Endothelial cell of umbilical vein (primary cell): ENCODE measurements at regions not wholly inside any gene's neighbourhood (a gene's known extent, or its start where the extent isn't known, plus 50 kb on each side); places are given as distances from the start of the nearest gene placed in this dataset.

ENCODE experiments used
- BruUV-seq: library from RNA; stranded (reverse); fragments of 400-500 nt; replicated peaks from 2 replicates; lab custom pipeline; 2021; lab: Mats Ljungman, UMichigan
- CTCF ChIA-PET: fragments of 300-600, 350-600 bp; sonication (Branson Sonifier 250); formaldehyde crosslinking; loops from one replicate; lab custom pipeline; 2021; ENCODE audit warnings: antibody characterized with exemption, inconsistent platforms; lab: Charles Lee
- POLR2A ChIA-PET: fragments of 300-600, 350-600 bp; sonication (Branson Sonifier 250); formaldehyde crosslinking; loops from one replicate; lab custom pipeline; 2021; ENCODE audit warnings: antibody characterized with exemption, inconsistent platforms; lab: Charles Lee
- DNase-seq: peaks from one replicate; pipeline ENCODE4 v3.0.0-alpha.2; 2011; ENCODE audit warnings: low read depth, low spot score
- FAIRE-seq: peaks from 2 replicates; lab custom pipeline; 2011; peaks lifted over from hg19 to GRCh38; lab: Jason Lieb, UNC
- H2AFZ ChIP-seq: 2 replicates; pipeline ENCODE4 v1.6.0; 2012; ENCODE audit warnings: low read depth, low read length, control low read depth, inconsistent platforms
- H3K27ac ChIP-seq: 2 replicates; pipeline ENCODE4 v1.5.1; 2011; ENCODE audit warnings: low read depth, mild to moderate bottlenecking, control low read depth, low read length, moderate library complexity; ENCODE audit not compliant: insufficient read depth
- H3K27me3 ChIP-seq, 2 experiments: 2 replicates each; pipeline versions ENCODE4 v1.6.0 to v1.6.1; 2011; ENCODE audit warnings: low read length in 2 of 2, mixed read lengths in 1 of 2; ENCODE audit not compliant: control insufficient read depth in 2 of 2, insufficient read depth in 2 of 2
- H3K36me3 ChIP-seq, 2 experiments: 2 replicates in 1 of 2; 3 replicates in 1 of 2; pipeline ENCODE4 v1.5.1; 2011; ENCODE audit warnings: low read length in 2 of 2, mild to moderate bottlenecking in 1 of 2, moderate library complexity in 1 of 2; ENCODE audit not compliant: control insufficient read depth in 2 of 2, insufficient read depth in 2 of 2; ENCODE audit errors: extremely low read depth in 1 of 2
- H3K4me1 ChIP-seq: 3 replicates; pipeline ENCODE4 v1.5.1; 2011; ENCODE audit warnings: mild to moderate bottlenecking, low read length; ENCODE audit not compliant: control insufficient read depth, insufficient read depth; ENCODE audit errors: extremely low read depth
- H3K4me2 ChIP-seq: 2 replicates; pipeline ENCODE4 v1.6.1; 2011; ENCODE audit warnings: low read length, control low read depth, mixed read lengths; ENCODE audit not compliant: insufficient read depth
- H3K4me3 ChIP-seq, 3 experiments: fragments of 200-600 bp in 1 of 3; sonication (generic), shearing (Covaris generic) in 1 of 3; replicated peaks in 1 of 3; 2 replicates each; pipeline ENCODE4 v1.5.1; 2011 to 2016; ENCODE audit warnings: control low read depth in 3 of 3, low read length in 3 of 3, mild to moderate bottlenecking in 2 of 3, inconsistent platforms in 1 of 3, low read depth in 1 of 3, moderate library complexity in 1 of 3; ENCODE audit not compliant: insufficient read depth in 1 of 3
- H3K79me2 ChIP-seq: 2 replicates; pipeline ENCODE4 v1.6.0; 2012; ENCODE audit warnings: low read length, inconsistent platforms; ENCODE audit not compliant: control insufficient read depth, insufficient read depth
- H3K9ac ChIP-seq: replicated peaks from 2 replicates; pipeline ENCODE3; 2011; ENCODE audit warnings: low read length, control low read depth; ENCODE audit not compliant: insufficient read depth; ENCODE audit errors: extremely low read depth
- H3K9me1 ChIP-seq: replicated peaks from 3 replicates; pipeline ENCODE4 v1.6.0; 2011; ENCODE audit warnings: mild to moderate bottlenecking, low read length; ENCODE audit not compliant: control insufficient read depth, insufficient read depth; ENCODE audit errors: extremely low read depth
- H3K9me3 ChIP-seq: replicated peaks from 2 replicates; pipeline ENCODE4 v1.5.1; 2012; ENCODE audit warnings: low read length, inconsistent platforms; ENCODE audit not compliant: control insufficient read depth, insufficient read depth
- H4K20me1 ChIP-seq: replicated peaks from 2 replicates; pipeline ENCODE3; 2011; ENCODE audit warnings: mild to moderate bottlenecking, low read length; ENCODE audit not compliant: control insufficient read depth, insufficient read depth; ENCODE audit errors: extremely low read depth
- CTCF ChIP-seq, 2 donors: IDR thresholded peaks; 1 replicate in 1 of 2; 2 replicates in 1 of 2; pipeline ENCODE4 v1.5.1; 2011; ENCODE audit warnings: low read length in 2 of 2, mild to moderate bottlenecking in 2 of 2, moderate library complexity in 2 of 2, control low read depth in 1 of 2, inconsistent platforms in 1 of 2, low read depth in 1 of 2; ENCODE audit not compliant: insufficient read depth in 1 of 2; ENCODE audit errors: extremely low read depth in 1 of 2
- GATA2 ChIP-seq: IDR thresholded peaks from 2 replicates; pipeline ENCODE4 v1.7.0; 2011; ENCODE audit warnings: low read depth, mild to moderate bottlenecking, moderate library complexity, mixed read lengths, low read length; ENCODE audit not compliant: insufficient read length, insufficient read depth
- MAX ChIP-seq: IDR thresholded peaks from 2 replicates; pipeline ENCODE4 v1.6.1; 2011; ENCODE audit not compliant: insufficient read depth, insufficient read length
- POLR2A ChIP-seq: IDR thresholded peaks from 2 replicates; pipeline ENCODE4 v1.6.1; 2012; ENCODE audit warnings: low read depth, mild to moderate bottlenecking, control low read depth, low read length
- POLR2AphosphoS5 ChIP-seq: IDR thresholded peaks from 2 replicates; pipeline ENCODE4 v1.6.1; 2012; ENCODE audit warnings: low read depth, mild to moderate bottlenecking, control low read depth, low read length, moderate library complexity; ENCODE audit not compliant: insufficient read depth
- dilution Hi-C: fragments of 300-500 bp; cut with MboI; formaldehyde crosslinking; loops from one replicate; pipeline ENCODE4 v1.15.0; 2019; ENCODE audit warnings: low sequenced_read_pairs; ENCODE audit not compliant: extremely low pct_ligation_motif_present
- intact Hi-C: fragments of 100-400 bp; cut with micrococcal nuclease; formaldehyde crosslinking; loops from one replicate; pipeline ENCODE4 v1.10.0; 2022

GRCh38 chr18:24958001-24958400, 394.0 kb downstream of the ZNF521 start:
- H3K4me1 ChIP-seq: no peaks in the 10 kb centered on the region
- BruUV-seq: no TSS peak
- no peak overlapping the region for H3K4me2 ChIP-seq

DNA sequence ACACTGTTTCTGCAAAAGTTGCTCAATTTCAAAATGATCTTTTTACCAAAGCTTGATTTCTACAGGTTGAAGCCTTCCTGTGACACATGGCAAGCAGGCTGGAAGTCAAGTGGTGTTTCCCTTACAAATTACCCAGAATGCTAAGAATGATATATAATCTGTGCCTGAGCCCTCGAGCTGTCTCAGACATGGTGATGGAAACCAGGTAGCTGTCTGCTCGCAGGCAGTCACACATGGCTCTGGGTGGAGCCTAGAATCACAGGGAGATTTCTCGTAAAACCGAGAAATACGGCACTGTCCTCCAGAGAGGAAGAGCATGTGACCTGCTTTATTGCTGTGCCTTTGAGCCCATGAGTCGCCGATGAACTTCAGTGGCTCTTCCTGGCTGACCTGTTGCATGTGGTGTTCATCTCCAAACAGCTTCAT, 392.9 kb downstream of the ZNF521 start:
- DNase-seq (no peak), FAIRE-seq (peak; percentile 54)
- no TSS peak for BruUV-seq
- H3K4me3 ChIP-seq: no peak overlapping the region
- dilution Hi-C loops: no loop called here
- no peaks in the 10 kb centered on the region for H3K79me2 ChIP-seq
- no peak overlapping the region for H2AFZ ChIP-seq
- no peak overlapping the region for H3K4me2 ChIP-seq
- H3K9me3 ChIP-seq: no peaks in the 10 kb centered on the region
- no peaks in the 10 kb centered on the region for H3K36me3 ChIP-seq
- no peak overlapping the region for H3K27ac ChIP-seq
- H3K27me3 ChIP-seq: peaks cover 2 to 5% of the 10 kb centered on the region in 2 experiments
- intact Hi-C loops: no loop called here
- TF ChIP-seq GATA2: no peak
- TF ChIP-seq CTCF (IDR thresholded peaks at IDR 0.05; ENCODE audit: extremely low read depth in 1 of 2, insufficient read depth in 1 of 2, low read depth in 1 of 2, low read length in 2 of 2): no peak
- TF ChIP-seq MAX: no peak
- no peak for TF ChIP-seq POLR2AphosphoS5
- TF ChIP-seq POLR2A: no peak
- no peaks in the 10 kb centered on the region for H4K20me1 ChIP-seq
- no peak overlapping the region for H3K9ac ChIP-seq
- no peaks in the 10 kb centered on the region for H3K4me1 ChIP-seq
- ChIA-PET POLR2A (no interaction called here), CTCF (no interaction called here)
- H3K9me1 ChIP-seq: no peaks in the 10 kb centered on the region

More at GRCh38 chr18:24958001-24958400, 394.0 kb downstream of the ZNF521 start:
- Histone ChIP-seq H3K27me3 (peaks cover 2 to 5% of the 10 kb centered on the region in 2 experiments), H3K9me3 (no peaks in the 10 kb centered on the region), H4K20me1 (no peaks in the 10 kb centered on the region), H3K79me2 (no peaks in the 10 kb centered on the region), H3K9ac (no peak overlapping the region), H3K4me3 (no peak overlapping the region), H3K27ac (no peak overlapping the region), H2AFZ (no peak overlapping the region), H3K36me3 (no peaks in the 10 kb centered on the region), H3K9me1 (no peaks in the 10 kb centered on the region)
- ChIA-PET CTCF (no interaction called here), POLR2A (no interaction called here)
- TF ChIP-seq POLR2A (no peak), GATA2 (no peak)
- DNase-seq: no peak
- dilution Hi-C loops (no loop called here), intact Hi-C loops (no loop called here)
- no peak for FAIRE-seq
